Keratinocyte (primary cell): ENCODE measurements at regions not wholly inside any gene's neighbourhood (a gene's known extent, or its start where the extent isn't known, plus 50 kb on each side); places are given as distances from the start of the nearest gene placed in this dataset.
"Not testable (repeated sequence)": the region's sequence is repeated elsewhere in the genome, so short reads cannot be mapped to it uniquely, and the experiment has no call there.

Experiments used
- DNase-seq: peaks from one replicate; pipeline ENCODE4 v3.0.0-alpha.2; 2011; ENCODE audit warnings: low read depth, missing footprints, low spot score
- FAIRE-seq: peaks from 2 replicates; lab custom pipeline; 2011; peaks lifted over from hg19 to GRCh38; lab: Jason Lieb, UNC
- H2AFZ ChIP-seq: 2 replicates; pipeline ENCODE4 v1.6.0; 2012; ENCODE audit warnings: low read length, control low read depth, inconsistent platforms; ENCODE audit not compliant: control insufficient read depth
- H3K27ac ChIP-seq: 2 replicates; pipeline ENCODE4 v1.5.1; 2011; ENCODE audit warnings: low read length; ENCODE audit not compliant: control insufficient read depth, insufficient read depth
- H3K27me3 ChIP-seq: 3 replicates; pipeline ENCODE4 v1.6.0; 2011; ENCODE audit warnings: low read length; ENCODE audit not compliant: control insufficient read depth, insufficient read depth; ENCODE audit errors: extremely low read depth
- H3K36me3 ChIP-seq, 2 experiments: 2 replicates in 1 of 2; 3 replicates in 1 of 2; pipeline ENCODE4 v1.5.1; 2011; ENCODE audit warnings: low read length in 2 of 2, mild to moderate bottlenecking in 1 of 2; ENCODE audit not compliant: control insufficient read depth in 2 of 2, insufficient read depth in 2 of 2; ENCODE audit errors: extremely low read depth in 1 of 2
- H3K4me1 ChIP-seq: 3 replicates; pipeline ENCODE4 v1.5.1; 2011; ENCODE audit warnings: low read length; ENCODE audit not compliant: control insufficient read depth, insufficient read depth; ENCODE audit errors: extremely low read depth
- H3K4me2 ChIP-seq: 3 replicates; pipeline ENCODE4 v1.6.0; 2011; ENCODE audit warnings: low read depth, low read length; ENCODE audit not compliant: control insufficient read depth, insufficient read depth; ENCODE audit errors: extremely low read depth
- H3K4me3 ChIP-seq, 3 experiments: fragments of 200-600 bp in 1 of 3; sonication (generic) in 1 of 3; 2 replicates in 2 of 3; 3 replicates in 1 of 3; pipeline ENCODE4 v1.5.1; 2011 to 2016; ENCODE audit warnings: low read length in 3 of 3, mild to moderate bottlenecking in 3 of 3, control low read depth in 2 of 3, inconsistent platforms in 1 of 3, low read depth in 1 of 3, mixed read lengths in 1 of 3, mixed run types in 1 of 3, moderate library complexity in 1 of 3; ENCODE audit not compliant: control insufficient read depth in 2 of 3, insufficient read depth in 2 of 3; ENCODE audit errors: extremely low read depth in 1 of 3
- H3K79me2 ChIP-seq: 2 replicates; pipeline ENCODE4 v1.6.0; 2012; ENCODE audit warnings: low read length; ENCODE audit not compliant: control insufficient read depth, insufficient read depth
- H3K9ac ChIP-seq: 3 replicates; pipeline ENCODE4 v1.6.0; 2011; ENCODE audit warnings: low read length; ENCODE audit not compliant: control insufficient read depth, insufficient read depth; ENCODE audit errors: extremely low read depth
- H3K9me1 ChIP-seq: 3 replicates; pipeline ENCODE4 v1.6.0; 2011; ENCODE audit warnings: low read length; ENCODE audit not compliant: control insufficient read depth, insufficient read depth; ENCODE audit errors: extremely low read depth
- H3K9me3 ChIP-seq: 2 replicates; pipeline ENCODE4 v1.5.1; 2012; ENCODE audit warnings: low read depth, low read length; ENCODE audit not compliant: control insufficient read depth
- H4K20me1 ChIP-seq: 3 replicates; pipeline ENCODE4 v1.6.0; 2011; ENCODE audit warnings: low read length; ENCODE audit not compliant: control insufficient read depth, insufficient read depth; ENCODE audit errors: extremely low read depth
- CTCF ChIP-seq, 3 experiments: IDR thresholded peaks in 1 of 3; conservative IDR thresholded peaks in 1 of 3; optimal IDR thresholded peaks in 1 of 3; 2 replicates in 2 of 3; 3 replicates in 1 of 3; pipeline versions ENCODE3 to v1.5.1; 2011; ENCODE audit warnings: low read length in 3 of 3, mild to moderate bottlenecking in 3 of 3, moderate library complexity in 2 of 3, control low read depth in 1 of 3, inconsistent platforms in 1 of 3; ENCODE audit not compliant: insufficient read depth in 2 of 3; ENCODE audit errors: extremely low read depth in 1 of 3
- EZH2 ChIP-seq: IDR thresholded peaks from one replicate; pipeline ENCODE4 v1.6.1; 2012; ENCODE audit warnings: inconsistent platforms, mild to moderate bottlenecking, low read length, moderate library complexity
- dilution Hi-C: fragments of 300-500 bp; cut with MboI; formaldehyde crosslinking; loops from one replicate; pipeline ENCODE4 v1.7.0; 2020; ENCODE audit warnings: low sequenced_read_pairs; ENCODE audit not compliant: extremely low pct_ligation_motif_present

- H3K36me3 ChIP-seq = no peaks in the 10 kb centered on the region
- no peak overlapping the region for H3K4me3 ChIP-seq
- H3K9me1 ChIP-seq = no peaks in the 10 kb centered on the region
- TF ChIP-seq CTCF (optimal IDR thresholded peaks at IDR 0.05 in 1 of 3, IDR thresholded peaks at IDR 0.05 in 1 of 3, conservative IDR thresholded peaks at IDR 0.05 in 1 of 3; ENCODE audit: extremely low read depth in 1 of 3, insufficient read depth in 2 of 3, low read length in 3 of 3) (no peak), EZH2 (no peak)
- no peak overlapping the region for H2AFZ ChIP-seq
- no peaks in the 10 kb centered on the region for H3K4me1 ChIP-seq
- no peaks in the 10 kb centered on the region for H3K9me3 ChIP-seq
- dilution Hi-C loops = no loop called here
- DNase-seq = no peak
- no peaks in the 10 kb centered on the region for H3K27me3 ChIP-seq
- H3K27ac ChIP-seq = no peak overlapping the region
- H3K4me2 ChIP-seq = no peak overlapping the region
- FAIRE-seq = no peak
- H4K20me1 ChIP-seq = no peaks in the 10 kb centered on the region
- H3K9ac ChIP-seq = no peak overlapping the region
- H3K79me2 ChIP-seq = no peaks in the 10 kb centered on the region
Measured at GRCh38 chr6:84943905-84944304, 179.5 kb upstream of the TBX18 start.

GRCh38 chr6:84941609-84942008 is 177.2 kb upstream of the TBX18 start:
- H3K79me2 ChIP-seq, DNase-seq, H3K36me3 ChIP-seq, H3K27ac ChIP-seq, H3K27me3 ChIP-seq, H3K9me1 ChIP-seq, H2AFZ ChIP-seq, H3K9ac ChIP-seq, H3K4me1 ChIP-seq, H3K4me2 ChIP-seq, dilution Hi-C loops, H3K9me3 ChIP-seq, H3K4me3 ChIP-seq, FAIRE-seq, H4K20me1 ChIP-seq: not testable (repeated sequence)

GRCh38 chr6:84929212-84929611 is 164.8 kb upstream of the TBX18 start:
- no peaks in the 10 kb centered on the region for H3K79me2 ChIP-seq
- no peak overlapping the region for H3K4me3 ChIP-seq
- no peak for FAIRE-seq
- no peaks in the 10 kb centered on the region for H4K20me1 ChIP-seq
- TF ChIP-seq EZH2 (no peak), CTCF (optimal IDR thresholded peaks at IDR 0.05 in 1 of 3, IDR thresholded peaks at IDR 0.05 in 1 of 3, conservative IDR thresholded peaks at IDR 0.05 in 1 of 3; ENCODE audit: extremely low read depth in 1 of 3, insufficient read depth in 2 of 3, low read length in 3 of 3) (no peak)
- no peak overlapping the region for H2AFZ ChIP-seq
- H3K9ac ChIP-seq = no peak overlapping the region
- no peak overlapping the region for H3K4me2 ChIP-seq
- dilution Hi-C loops = no loop called here
- DNase-seq = no peak
- no peak overlapping the region for H3K27ac ChIP-seq
- no peaks in the 10 kb centered on the region for H3K9me1 ChIP-seq
- H3K4me1 ChIP-seq = no peaks in the 10 kb centered on the region
- H3K36me3 ChIP-seq = no peaks in the 10 kb centered on the region
- H3K27me3 ChIP-seq = no peaks in the 10 kb centered on the region
- H3K9me3 ChIP-seq = no peaks in the 10 kb centered on the region
